ENCODE measurements at regions not wholly inside any gene's neighbourhood (a gene's known extent, or its start where the extent isn't known, plus 50 kb on each side); places are given as distances from the start of the nearest gene placed in this dataset.

- TF ChIP-seq CTCF (IDR thresholded peaks at IDR 0.05; ENCODE audit: low read length) (no peak), EZH2 (IDR thresholded peaks at IDR 0.05; ENCODE audit: borderline replicate concordance, low read length) (no peak)
These were observed 208.8 kb downstream of the ERCC6L2 start for GRCh38 chr9:96084331-96084734.
